WERI-Rb-1 (cell line): ENCODE measurements at regions not wholly inside any gene's neighbourhood (a gene's known extent, or its start where the extent isn't known, plus 50 kb on each side); places are given as distances from the start of the nearest gene placed in this dataset.

Experiments
- DNase-seq: peaks from one replicate; pipeline ENCODE4 v3.0.0-alpha.2; 2020
- H3K27ac ChIP-seq: fragments of 250-450 bp; sonication (Bioruptor Pico); 2 replicates; pipeline ENCODE4 v1.5.1; 2020; ENCODE audit warnings: mild to moderate bottlenecking, moderate library complexity
- H3K27me3 ChIP-seq: fragments of 250-450 bp; sonication (Bioruptor Pico); 2 replicates; pipeline ENCODE4 v1.5.1; 2021; ENCODE audit warnings: mild to moderate bottlenecking, low read depth, moderate library complexity; ENCODE audit not compliant: insufficient read depth, severe bottlenecking
- H3K36me3 ChIP-seq: fragments of 250-450 bp; sonication (Bioruptor Pico); 2 replicates; pipeline ENCODE4 v1.5.1; 2020; ENCODE audit warnings: mild to moderate bottlenecking, moderate library complexity
- H3K4me3 ChIP-seq: 2 replicates; pipeline ENCODE4 v1.5.1; 2011; ENCODE audit warnings: low read depth, mild to moderate bottlenecking, control low read depth, low read length
- H3K9me3 ChIP-seq: fragments of 250-450 bp; sonication (Bioruptor Pico); 2 replicates; pipeline ENCODE4 v1.5.1; 2021; ENCODE audit warnings: mild to moderate bottlenecking, moderate library complexity; ENCODE audit not compliant: severe bottlenecking
- CTCF ChIP-seq: IDR thresholded peaks from 2 replicates; pipeline ENCODE4 v1.5.1; 2011; ENCODE audit warnings: low read depth, mild to moderate bottlenecking, control low read depth, inconsistent platforms, low read length

- DNase-seq: no peak
- Histone ChIP-seq H3K9me3 (peaks cover 5% of the 10 kb centered on the region), H3K36me3 (no peaks in the 10 kb centered on the region), H3K27ac (no peak overlapping the region), H3K27me3 (no peaks in the 10 kb centered on the region), H3K4me3 (no peak overlapping the region)
- TF ChIP-seq CTCF: no peak
These were observed 337.6 kb downstream of the MLLT3 start for GRCh38 chr9:20284601-20285289.

GRCh38 chr9:20280330-20280729 is 342.0 kb downstream of the MLLT3 start:
- H3K4me3 ChIP-seq: no peak overlapping the region
- H3K9me3 ChIP-seq: peaks cover 22% of the 10 kb centered on the region
- H3K27ac ChIP-seq: no peak overlapping the region
- H3K36me3 ChIP-seq: no peaks in the 10 kb centered on the region
- no peaks in the 10 kb centered on the region for H3K27me3 ChIP-seq
- DNase-seq: no peak
- TF ChIP-seq CTCF: peak; percentile 27; the same call in 1 of the 2 replicates

- H3K9me3 ChIP-seq: peaks cover 19% of the 10 kb centered on the region
- no peak for DNase-seq
- no peak overlapping the region for H3K4me3 ChIP-seq
- TF ChIP-seq CTCF: no peak
- no peaks in the 10 kb centered on the region for H3K36me3 ChIP-seq
- H3K27ac ChIP-seq: no peak overlapping the region
- no peaks in the 10 kb centered on the region for H3K27me3 ChIP-seq
These were observed 345.5 kb downstream of the MLLT3 start for GRCh38 chr9:20276762-20277161.

- no peak overlapping the region for H3K4me3 ChIP-seq
- H3K9me3 ChIP-seq: peaks cover 12% of the 10 kb centered on the region
- H3K27ac ChIP-seq: no peak overlapping the region
- H3K27me3 ChIP-seq: no peaks in the 10 kb centered on the region
- H3K36me3 ChIP-seq: no peaks in the 10 kb centered on the region
- DNase-seq: no peak
- TF ChIP-seq CTCF: no peak; the same call in 1 of the 2 replicates
These were observed 350.6 kb downstream of the MLLT3 start for GRCh38 chr9:20271723-20272122.

GRCh38 chr9:20271096-20271495 is 351.2 kb downstream of the MLLT3 start:
- Histone ChIP-seq H3K9me3 (peaks cover 6% of the 10 kb centered on the region), H3K27ac (peak overlapping the region; percentile 44), H3K27me3 (no peaks in the 10 kb centered on the region), H3K4me3 (no peak overlapping the region), H3K36me3 (no peaks in the 10 kb centered on the region)
- TF ChIP-seq CTCF: no peak
- no peak for DNase-seq

- no peak for TF ChIP-seq CTCF
- no peak overlapping the region for H3K27ac ChIP-seq
These were observed 352.1 kb downstream of the MLLT3 start for GRCh38 chr9:20270161-20270560.

More at GRCh38 chr9:20270161-20270560, 352.1 kb downstream of the MLLT3 start:
- H3K4me3 ChIP-seq: no peak overlapping the region
- H3K36me3 ChIP-seq: no peaks in the 10 kb centered on the region
- H3K27me3 ChIP-seq: no peaks in the 10 kb centered on the region
- peaks cover under 1% of the 10 kb centered on the region for H3K9me3 ChIP-seq
- DNase-seq: no peak
